ENCODE measurements at regions not wholly inside any gene's neighbourhood (a gene's known extent, or its start where the extent isn't known, plus 50 kb on each side); places are given as distances from the start of the nearest gene placed in this dataset.

- H3K4me3 ChIP-seq (ENCODE audit: low read depth, low read length) = no peak overlapping the region
- no peak for TF ChIP-seq CTCF (conservative IDR thresholded peaks at IDR 0.05; ENCODE audit: low read depth, low read length)
- DNase-seq (ENCODE audit: low read depth) = no peak
These were observed 2523.2 kb upstream of the PCDH20 start for GRCh38 chr13:63938851-63939250.

- no peak for TF ChIP-seq CTCF (conservative IDR thresholded peaks at IDR 0.05; ENCODE audit: low read depth, low read length)
- H3K4me3 ChIP-seq (ENCODE audit: low read depth, low read length) = no peak overlapping the region
- no peak for DNase-seq (ENCODE audit: low read depth)
These were observed 2494.9 kb upstream of the PCDH20 start for GRCh38 chr13:63910511-63910910.

GRCh38 chr13:63909726-63910375, 2494.2 kb upstream of the PCDH20 start:
- no peak overlapping the region for H3K4me3 ChIP-seq (ENCODE audit: low read depth, low read length)
- DNase-seq (ENCODE audit: low read depth) = no peak
- TF ChIP-seq CTCF (conservative IDR thresholded peaks at IDR 0.05; ENCODE audit: low read depth, low read length) = no peak

GRCh38 chr13:63902141-63902540, 2486.5 kb upstream of the PCDH20 start:
- no peak for TF ChIP-seq CTCF (conservative IDR thresholded peaks at IDR 0.05; ENCODE audit: low read depth, low read length)
- no peak overlapping the region for H3K4me3 ChIP-seq (ENCODE audit: low read depth, low read length)
- no peak for DNase-seq (ENCODE audit: low read depth)

- peak; percentile 4 for TF ChIP-seq CTCF (conservative IDR thresholded peaks at IDR 0.05; ENCODE audit: low read depth, low read length)
- DNase-seq (ENCODE audit: low read depth) = no peak
These were observed 2486.0 kb upstream of the PCDH20 start for GRCh38 chr13:63901630-63902029.

GRCh38 chr13:63900406-63900805, 2484.8 kb upstream of the PCDH20 start:
- TF ChIP-seq CTCF (conservative IDR thresholded peaks at IDR 0.05; ENCODE audit: low read depth, low read length) = no peak
- H3K4me3 ChIP-seq (ENCODE audit: low read depth, low read length) = no peak overlapping the region
- DNase-seq (ENCODE audit: low read depth) = no peak

More at GRCh38 chr13:63901630-63902029, 2486.0 kb upstream of the PCDH20 start:
- H3K4me3 ChIP-seq (ENCODE audit: low read depth, low read length) = no peak overlapping the region

- DNase-seq (ENCODE audit: low read depth) = no peak
- no peak for TF ChIP-seq CTCF (conservative IDR thresholded peaks at IDR 0.05; ENCODE audit: low read depth, low read length)
- H3K4me3 ChIP-seq (ENCODE audit: low read depth, low read length) = no peak overlapping the region
These were observed 2480.7 kb upstream of the PCDH20 start for GRCh38 chr13:63896321-63896720.
